ENCODE measurements at regions not wholly inside any gene's neighbourhood (a gene's known extent, or its start where the extent isn't known, plus 50 kb on each side); places are given as distances from the start of the nearest gene placed in this dataset.
"Not testable (repeated sequence)": the region's sequence is repeated elsewhere in the genome, so short reads cannot be mapped to it uniquely, and the experiment has no call there.

GRCh38 chr5:7299731-7300130 is 96.2 kb upstream of the ADCY2 start:
- TF ChIP-seq CTCF (conservative IDR thresholded peaks at IDR 0.05; ENCODE audit: low read depth, low read length); ELK1 (IDR thresholded peaks at IDR 0.05; ENCODE audit: borderline replicate concordance, low read depth, low read length); FOS (IDR thresholded peaks at IDR 0.05; ENCODE audit: low read depth, low read length); MXI1 (IDR thresholded peaks at IDR 0.05; ENCODE audit: borderline replicate concordance, low read depth, low read length); POLR2A (IDR thresholded peaks at IDR 0.05; ENCODE audit: low read depth, low read length); CEBPB (IDR thresholded peaks at IDR 0.05; ENCODE audit: low read depth, low read length); MAFK (IDR thresholded peaks at IDR 0.05; ENCODE audit: low read depth, low read length); USF2 (IDR thresholded peaks at IDR 0.05; ENCODE audit: low read depth, low read length); RFX5 (IDR thresholded peaks at IDR 0.05; ENCODE audit: low read depth, low read length); NFE2L2 (IDR thresholded peaks at IDR 0.05; ENCODE audit: low read depth, low read length); RAD21 (IDR thresholded peaks at IDR 0.05; ENCODE audit: low read length); MAZ (IDR thresholded peaks at IDR 0.05; ENCODE audit: borderline replicate concordance, low read depth, low read length); RCOR1 (IDR thresholded peaks at IDR 0.05; ENCODE audit: insufficient replicate concordance, low read length): not testable (repeated sequence)

Measured in IMR-90 (cell line).